ENCODE measurements at regions not wholly inside any gene's neighbourhood (a gene's known extent, or its start where the extent isn't known, plus 50 kb on each side); places are given as distances from the start of the nearest gene placed in this dataset.

DNA sequence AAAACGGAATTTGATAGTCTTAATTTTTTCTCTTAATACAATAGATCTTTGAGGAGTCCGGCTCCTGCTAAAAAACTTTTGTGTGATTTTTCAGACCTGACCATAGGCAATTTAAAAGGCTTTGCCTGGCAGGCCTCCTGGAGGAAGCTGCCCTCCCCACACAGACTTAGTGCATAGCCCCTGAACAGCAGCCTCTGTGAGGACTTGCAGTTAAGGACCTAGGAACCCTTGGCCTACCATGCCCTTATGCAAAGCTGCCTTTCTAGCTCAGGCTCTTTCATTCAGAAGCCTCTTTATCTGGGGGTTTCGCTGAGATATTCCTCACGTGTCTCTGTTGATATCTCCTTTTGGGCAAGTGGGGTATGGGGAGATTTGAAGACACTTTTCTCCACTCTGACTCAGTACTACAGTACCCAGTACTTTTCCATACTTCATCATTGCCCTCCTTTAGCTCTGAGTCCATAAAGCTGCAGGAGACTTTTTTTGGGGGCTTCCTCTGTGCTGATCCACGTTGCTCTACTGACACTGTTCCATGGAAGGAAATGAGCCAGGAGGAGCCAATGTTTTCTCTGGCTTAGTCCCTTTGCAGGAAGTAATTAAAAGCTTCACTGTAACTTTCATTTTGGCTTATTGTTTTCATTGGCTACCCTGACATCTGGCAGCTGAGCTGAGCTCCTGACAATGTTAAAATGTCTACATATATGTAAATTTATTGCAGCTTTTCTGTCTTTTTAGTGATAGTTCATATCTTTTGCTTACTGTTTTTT is 283.1 kb downstream of the TDRD3 start:
- Histone ChIP-seq H3K9me3 (no peaks in the 10 kb centered on the region), H3K4me3 (no peak overlapping the region), H3K27me3 (no peaks in the 10 kb centered on the region), H3K36me3 (no peaks in the 10 kb centered on the region), H3K4me1 (no peaks in the 10 kb centered on the region), H3K27ac (no peak overlapping the region)
- TF ChIP-seq POLR2A (IDR thresholded peaks at IDR 0.05) (no peak), POLR2AphosphoS5 (IDR thresholded peaks at IDR 0.05; ENCODE audit: insufficient read depth in 1 of 2, low read depth in 1 of 2) (no peak), CTCF (IDR thresholded peaks at IDR 0.05) (no peak)
- no peak for DNase-seq (ENCODE audit: extremely low spot score in 2 of 2)
- intact Hi-C loops (cut with DNase I): no loop called here

DNA sequence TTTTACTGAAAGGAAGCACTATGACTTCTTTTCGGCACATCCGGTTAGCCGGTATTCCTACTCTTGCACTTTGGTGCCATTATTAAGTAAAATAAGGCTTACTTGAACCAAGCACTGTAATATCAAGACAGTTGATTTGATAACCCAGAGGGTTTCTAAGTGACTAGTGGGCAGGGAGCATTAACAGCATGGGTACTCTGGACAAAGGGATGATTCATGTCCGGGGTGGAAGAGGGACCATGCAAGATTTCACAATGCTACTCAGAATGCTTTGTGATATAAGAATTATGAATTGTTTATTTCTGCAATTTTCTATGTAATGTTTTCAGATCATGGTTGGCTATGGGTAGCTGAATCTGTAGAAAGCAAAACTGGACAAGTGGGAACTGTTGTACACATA is 282.1 kb downstream of the TDRD3 start:
- Histone ChIP-seq H3K27me3 (no peaks in the 10 kb centered on the region), H3K9me3 (no peaks in the 10 kb centered on the region), H3K4me3 (no peak overlapping the region), H3K27ac (no peak overlapping the region), H3K36me3 (no peaks in the 10 kb centered on the region), H3K4me1 (no peaks in the 10 kb centered on the region)
- DNase-seq (ENCODE audit: extremely low spot score in 2 of 2): no peak
- TF ChIP-seq POLR2A (IDR thresholded peaks at IDR 0.05) (no peak), CTCF (IDR thresholded peaks at IDR 0.05) (no peak), POLR2AphosphoS5 (IDR thresholded peaks at IDR 0.05; ENCODE audit: insufficient read depth in 1 of 2, low read depth in 1 of 2) (no peak)
- intact Hi-C loops (cut with DNase I): no loop called here

DNA sequence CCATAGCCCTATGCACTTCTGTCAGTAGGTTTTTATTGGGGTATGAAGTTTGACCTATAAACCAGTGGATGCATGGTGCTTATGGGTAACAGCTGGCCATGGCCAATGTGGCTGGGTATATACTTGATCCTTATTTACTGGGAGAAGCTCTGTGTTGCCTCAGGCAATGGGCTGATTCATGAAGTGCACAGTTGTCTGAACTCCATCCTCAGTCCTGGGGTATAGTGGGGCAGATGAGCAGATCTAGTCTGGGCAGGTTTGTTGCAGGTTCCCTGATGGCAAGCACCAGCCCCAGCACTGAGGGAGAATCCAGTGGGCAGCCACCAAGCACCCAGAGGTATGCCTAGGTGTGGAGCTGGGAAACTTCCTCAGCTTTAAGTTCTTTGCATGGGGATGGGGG is 274.4 kb downstream of the TDRD3 start:
- Histone ChIP-seq H3K27ac (no peak overlapping the region), H3K4me1 (no peaks in the 10 kb centered on the region), H3K9me3 (no peaks in the 10 kb centered on the region), H3K4me3 (no peak overlapping the region), H3K27me3 (no peaks in the 10 kb centered on the region), H3K36me3 (no peaks in the 10 kb centered on the region)
- DNase-seq (ENCODE audit: extremely low spot score in 2 of 2): no peak
- TF ChIP-seq CTCF (IDR thresholded peaks at IDR 0.05) (no peak), POLR2AphosphoS5 (IDR thresholded peaks at IDR 0.05; ENCODE audit: insufficient read depth in 1 of 2, low read depth in 1 of 2) (no peak), POLR2A (IDR thresholded peaks at IDR 0.05) (no peak)
- intact Hi-C loops (cut with DNase I): no loop called here

- no peaks in the 10 kb centered on the region for H3K4me1 ChIP-seq
- intact Hi-C loops (cut with DNase I): no loop called here
- H3K27ac ChIP-seq: no peak overlapping the region
- no peak for TF ChIP-seq POLR2AphosphoS5 (IDR thresholded peaks at IDR 0.05; ENCODE audit: insufficient read depth in 1 of 2, low read depth in 1 of 2)
- TF ChIP-seq POLR2A (IDR thresholded peaks at IDR 0.05): no peak
- TF ChIP-seq CTCF (IDR thresholded peaks at IDR 0.05): no peak
- no peaks in the 10 kb centered on the region for H3K9me3 ChIP-seq
- H3K36me3 ChIP-seq: no peaks in the 10 kb centered on the region
- H3K4me3 ChIP-seq: no peak overlapping the region
- DNase-seq (ENCODE audit: extremely low spot score in 2 of 2): no peak
- H3K27me3 ChIP-seq: no peaks in the 10 kb centered on the region
These were observed 266.8 kb downstream of the TDRD3 start for GRCh38 chr13:60663788-60664187.

DNA sequence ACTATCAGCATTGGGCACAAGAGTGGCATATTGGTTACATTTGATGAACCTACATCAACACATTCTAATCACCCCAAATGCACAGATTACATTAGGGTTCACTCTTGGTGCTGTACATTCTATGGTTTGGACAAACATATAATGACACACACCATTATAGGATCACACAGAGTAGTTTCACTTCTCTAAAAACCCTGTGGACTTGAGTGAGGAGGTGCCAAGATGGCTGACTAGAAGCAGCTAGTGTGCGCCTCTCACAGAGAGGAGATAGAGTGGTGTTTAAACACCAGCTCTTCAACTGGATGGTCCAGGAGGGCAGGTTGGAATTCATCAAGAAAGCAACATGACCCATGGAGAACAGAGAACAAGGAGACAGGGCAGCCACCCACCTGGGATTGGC is 265.6 kb downstream of the TDRD3 start:
- H3K27me3 ChIP-seq: no peaks in the 10 kb centered on the region
- no peaks in the 10 kb centered on the region for H3K4me1 ChIP-seq
- no peaks in the 10 kb centered on the region for H3K36me3 ChIP-seq
- DNase-seq (ENCODE audit: extremely low spot score in 2 of 2): no peak
- H3K4me3 ChIP-seq: no peak overlapping the region
- TF ChIP-seq POLR2A (IDR thresholded peaks at IDR 0.05) (no peak), CTCF (IDR thresholded peaks at IDR 0.05) (no peak), POLR2AphosphoS5 (IDR thresholded peaks at IDR 0.05; ENCODE audit: insufficient read depth in 1 of 2, low read depth in 1 of 2) (no peak)
- H3K27ac ChIP-seq: no peak overlapping the region
- no peaks in the 10 kb centered on the region for H3K9me3 ChIP-seq
- intact Hi-C loops (cut with DNase I): no loop called here

Measured in vagina (tissue), 2 donors.